Stimulated activated CD4-positive, alpha-beta T cell treated with anti-CD3 and anti-CD28 coated beads, Interleukin-4, amount 100 ng/mL, for 1 hour (primary cell): ENCODE measurements at regions not wholly inside any gene's neighbourhood (a gene's known extent, or its start where the extent isn't known, plus 50 kb on each side); places are given as distances from the start of the nearest gene placed in this dataset.
A peak's percentile ranks its signal among the peaks of the same experiment; 100 is the strongest.
"Not testable (repeated sequence)": the region's sequence is repeated elsewhere in the genome, so short reads cannot be mapped to it uniquely, and the experiment has no call there.

ENCODE experiments used
- DNase-seq: peaks from one replicate; pipeline ENCODE4 v3.0.0-alpha.2; 2020

- no peak for DNase-seq
Observed at GRCh38 chr14:104389326-104390220, 190.0 kb upstream of the C14orf180 start.

GRCh38 chr14:104390221-104390931, 189.2 kb upstream of the C14orf180 start:
- DNase-seq: no peak

GRCh38 chr14:104390941-104391901, 188.3 kb upstream of the C14orf180 start:
- DNase-seq: no peak

GRCh38 chr14:104392001-104392395, 187.6 kb upstream of the C14orf180 start:
- DNase-seq: no peak

GRCh38 chr14:104392396-104393198, 187.0 kb upstream of the C14orf180 start:
- no peak for DNase-seq

- no peak for DNase-seq
Observed at GRCh38 chr14:104393199-104393897, 186.2 kb upstream of the C14orf180 start.

GRCh38 chr14:104393898-104394381, 185.6 kb upstream of the C14orf180 start:
- peak; percentile 46 for DNase-seq

- no peak for DNase-seq
Observed at GRCh38 chr14:104394409-104394851, 185.1 kb upstream of the C14orf180 start.

- no peak for DNase-seq
Observed at GRCh38 chr14:104395276-104395675, 184.3 kb upstream of the C14orf180 start.

- DNase-seq: no peak
Observed at GRCh38 chr14:104395941-104396681, 183.5 kb upstream of the C14orf180 start.

GRCh38 chr14:104396682-104397470, 182.7 kb upstream of the C14orf180 start:
- no peak for DNase-seq

- DNase-seq: no peak
Observed at GRCh38 chr14:104397956-104398355, 181.6 kb upstream of the C14orf180 start.

- DNase-seq: no peak
Observed at GRCh38 chr14:104398656-104399055, 180.9 kb upstream of the C14orf180 start.

- no peak for DNase-seq
Observed at GRCh38 chr14:104399432-104400155, 180.0 kb upstream of the C14orf180 start.

- no peak for DNase-seq
Observed at GRCh38 chr14:104400355-104400754, 179.2 kb upstream of the C14orf180 start.

- DNase-seq: no peak
Observed at GRCh38 chr14:104401785-104402184, 177.8 kb upstream of the C14orf180 start.

GRCh38 chr14:104402303-104402702, 177.3 kb upstream of the C14orf180 start:
- not testable (repeated sequence) for DNase-seq

- no peak for DNase-seq
Observed at GRCh38 chr14:104403421-104404220, 175.9 kb upstream of the C14orf180 start.
